NCI-H2171 (cell line): ENCODE measurements at regions not wholly inside any gene's neighbourhood (a gene's known extent, or its start where the extent isn't known, plus 50 kb on each side); places are given as distances from the start of the nearest gene placed in this dataset.
"Not testable (repeated sequence)": the region's sequence is repeated elsewhere in the genome, so short reads cannot be mapped to it uniquely, and the experiment has no call there.

ENCODE experiments used
- DNase-seq: peaks from one replicate; lab custom pipeline; 2025; lab: John Stamatoyannopoulos, UW

DNA sequence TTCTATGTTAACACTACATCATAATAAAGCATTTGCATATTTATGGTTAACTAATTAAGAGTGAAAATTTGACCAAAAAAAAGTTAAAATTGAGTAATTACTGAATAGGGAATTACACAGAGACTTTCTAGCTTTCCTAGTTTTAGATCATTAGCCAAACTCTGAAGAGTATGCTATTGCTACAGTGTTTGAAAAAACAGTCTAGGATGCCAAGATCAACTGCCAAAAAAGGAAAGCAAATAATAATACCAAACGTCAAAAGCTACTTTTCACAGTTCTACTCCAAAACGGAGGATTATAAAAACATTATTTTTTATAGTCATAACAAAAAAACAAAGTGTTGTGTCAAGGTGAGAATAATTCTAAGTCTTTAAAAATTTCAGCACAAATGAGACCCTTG, 359.8 kb upstream of the CTSO start:
- DNase-seq: no peak

DNA sequence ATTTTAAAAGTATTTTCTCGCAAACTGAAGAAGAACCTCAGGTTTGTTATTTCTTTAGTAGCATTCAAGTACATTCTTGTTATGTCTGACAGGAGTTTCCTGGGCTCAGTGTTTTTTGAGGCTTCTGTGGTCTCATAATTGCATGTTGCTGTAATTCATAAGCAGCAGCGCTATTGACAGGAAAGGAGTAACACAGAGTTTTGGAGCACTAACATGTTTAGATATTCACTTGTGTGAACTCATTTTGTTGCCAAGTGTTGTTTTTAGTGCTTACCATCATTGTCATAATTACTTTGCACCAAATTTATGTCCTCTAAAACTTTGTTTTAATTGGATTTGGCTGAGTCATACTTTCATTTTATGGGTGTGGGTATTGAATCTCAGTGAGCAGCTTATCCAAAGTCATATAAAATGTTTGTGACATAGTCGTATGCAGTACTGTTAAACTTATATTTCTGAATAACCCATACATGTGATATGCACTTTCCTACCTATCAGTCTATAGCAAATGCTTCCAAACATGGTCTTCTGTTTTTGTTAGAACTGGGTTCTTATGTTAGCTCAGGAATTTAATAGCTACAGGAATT, 358.7 kb upstream of the CTSO start:
- no peak for DNase-seq

DNA sequence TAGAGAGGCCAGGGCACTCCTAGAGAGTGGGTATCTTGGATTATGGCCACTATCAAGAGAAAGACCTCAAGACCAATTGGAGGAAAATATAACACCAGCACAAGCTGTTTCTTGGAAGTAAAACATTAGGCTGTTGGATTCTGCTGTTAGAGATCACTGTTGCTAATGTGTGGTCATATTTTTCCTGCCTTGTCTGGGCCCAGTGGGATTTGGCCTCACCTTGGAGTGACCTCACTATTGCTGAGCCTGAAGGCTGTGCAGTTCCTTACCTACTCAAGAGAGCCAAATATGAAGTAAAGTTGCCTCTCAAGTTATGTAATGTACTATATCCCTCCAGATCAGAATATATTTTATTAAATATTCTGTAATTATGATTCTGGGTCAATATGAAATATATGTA, 355.4 kb upstream of the CTSO start:
- no peak for DNase-seq

DNA sequence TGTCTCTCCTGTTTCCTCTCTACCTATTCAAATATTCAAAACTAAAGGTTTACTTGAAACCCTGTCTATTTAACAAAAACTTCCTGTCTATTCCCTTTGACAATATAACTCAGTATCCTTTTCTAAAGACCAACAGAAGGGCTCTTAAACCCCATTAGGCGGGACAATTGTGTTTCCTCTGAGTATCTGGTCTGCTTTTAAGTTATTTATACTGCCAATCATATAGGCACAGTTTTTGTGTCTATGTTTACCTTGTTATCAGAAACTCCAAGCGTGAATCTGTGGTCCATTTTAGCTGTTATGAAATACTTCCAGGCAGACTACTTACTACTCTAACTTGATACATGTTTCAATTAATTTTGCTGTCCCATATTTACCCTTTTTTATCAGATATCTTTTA, 350.0 kb upstream of the CTSO start:
- no peak for DNase-seq

DNA sequence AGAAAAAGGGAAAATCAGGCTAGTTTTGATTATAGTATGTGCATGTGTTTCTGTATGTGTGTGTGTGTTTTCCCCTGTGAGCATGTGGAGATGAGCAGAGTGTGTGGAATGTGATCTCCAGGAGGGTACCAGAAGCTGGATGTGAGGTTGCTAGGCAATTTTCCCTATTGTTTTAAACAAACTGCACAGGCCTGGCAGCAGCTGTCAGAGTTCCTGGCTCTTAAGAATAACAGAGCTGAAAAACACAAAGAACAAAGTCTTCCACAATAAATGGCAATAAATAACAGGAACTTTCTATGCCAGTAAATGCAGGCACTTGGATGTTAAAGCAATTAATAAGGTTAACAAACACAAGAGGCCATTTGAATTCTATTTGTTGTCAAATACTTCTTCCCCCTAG, 344.6 kb upstream of the CTSO start:
- peak; percentile 28 for DNase-seq

DNA sequence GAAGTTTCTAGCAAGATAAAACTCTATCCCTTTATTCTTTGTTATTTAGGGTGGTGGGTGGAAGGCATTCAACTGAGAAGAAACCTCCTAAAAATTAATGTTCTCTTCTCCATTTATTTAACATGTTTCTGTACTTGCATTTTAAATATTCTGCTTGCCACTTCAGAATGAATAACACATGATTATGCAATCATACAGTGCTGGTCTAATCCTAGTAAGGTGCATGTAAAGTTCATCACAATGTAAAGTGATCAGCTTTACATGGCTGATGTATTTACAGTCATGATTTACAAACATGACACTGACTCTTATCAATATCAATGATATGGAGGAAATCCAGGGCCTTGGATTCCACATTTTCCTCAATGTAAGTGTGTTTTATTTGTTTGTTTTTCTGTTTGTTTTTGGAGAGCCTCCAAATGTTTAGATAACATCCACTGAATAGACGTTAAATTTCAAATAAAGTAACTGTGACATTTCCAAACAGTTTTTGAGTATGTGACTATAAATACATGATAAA, 342.1 kb upstream of the CTSO start:
- DNase-seq: no peak

DNA sequence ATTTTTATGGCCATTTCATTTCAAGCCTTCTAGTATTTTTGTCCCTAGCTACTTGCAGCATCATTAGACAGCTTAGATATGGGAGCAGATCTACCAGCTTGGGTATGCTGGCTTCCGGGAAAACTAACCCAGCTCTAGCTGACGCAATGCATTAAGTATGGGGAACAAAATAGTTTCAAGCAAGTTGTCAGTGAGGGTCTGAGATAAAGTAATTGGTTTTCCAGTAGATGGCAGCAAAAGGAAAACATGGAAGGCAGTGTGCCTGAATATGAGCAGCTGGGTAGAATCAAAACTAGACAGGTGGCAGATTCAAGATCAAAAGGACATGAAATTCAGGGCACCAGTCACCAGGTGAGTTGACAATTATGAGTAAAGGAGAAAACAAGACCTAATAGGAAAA, 340.9 kb upstream of the CTSO start:
- DNase-seq: peak; percentile 28

DNA sequence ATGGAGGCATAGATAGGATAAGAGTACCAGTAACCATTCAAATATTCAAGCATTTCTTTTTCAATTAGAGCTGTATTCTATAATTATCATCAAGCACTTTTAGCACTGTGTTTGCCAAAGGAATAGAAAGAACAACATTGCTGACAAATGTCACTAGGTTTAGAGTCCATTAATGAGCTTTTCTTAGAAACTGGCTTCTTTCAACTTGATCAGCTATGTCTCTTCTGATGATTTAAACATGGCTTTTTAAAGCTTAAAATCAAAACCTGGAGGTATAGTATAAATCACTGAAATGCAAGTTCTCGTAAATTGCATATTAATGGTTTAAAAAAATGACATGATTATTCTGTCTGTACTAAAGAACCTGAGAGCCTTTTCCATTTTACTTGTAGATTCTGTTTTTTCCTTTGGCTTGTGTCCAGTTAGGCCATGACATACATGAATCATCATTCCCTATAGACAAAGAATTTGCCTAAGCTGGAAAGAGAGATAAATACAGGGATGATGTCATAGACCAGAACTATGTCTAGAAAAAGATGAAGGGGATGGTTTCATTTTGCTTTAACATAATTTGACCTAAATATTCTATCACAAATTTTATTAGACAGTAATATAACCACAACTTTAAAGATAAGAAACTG, 340.1 kb upstream of the CTSO start:
- no peak for DNase-seq

DNA sequence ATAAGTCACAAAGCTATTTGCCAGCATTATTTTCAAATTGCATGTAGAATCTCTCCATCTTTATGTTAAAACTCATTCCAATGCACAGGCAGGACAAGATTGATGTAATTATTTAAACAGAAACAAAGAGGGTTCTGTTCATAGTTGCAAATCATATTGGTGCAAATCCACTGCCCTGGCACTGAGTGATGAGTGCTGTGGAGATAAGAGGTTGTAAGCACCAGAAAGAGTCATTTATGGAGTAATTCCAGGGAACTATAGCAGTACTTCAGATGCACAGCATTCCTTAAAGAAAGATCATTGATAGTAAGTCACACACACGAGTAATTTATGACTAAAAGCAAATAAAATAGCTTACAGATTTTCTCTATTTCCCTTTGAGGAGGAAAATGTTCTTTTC, 337.7 kb upstream of the CTSO start:
- DNase-seq: no peak

DNA sequence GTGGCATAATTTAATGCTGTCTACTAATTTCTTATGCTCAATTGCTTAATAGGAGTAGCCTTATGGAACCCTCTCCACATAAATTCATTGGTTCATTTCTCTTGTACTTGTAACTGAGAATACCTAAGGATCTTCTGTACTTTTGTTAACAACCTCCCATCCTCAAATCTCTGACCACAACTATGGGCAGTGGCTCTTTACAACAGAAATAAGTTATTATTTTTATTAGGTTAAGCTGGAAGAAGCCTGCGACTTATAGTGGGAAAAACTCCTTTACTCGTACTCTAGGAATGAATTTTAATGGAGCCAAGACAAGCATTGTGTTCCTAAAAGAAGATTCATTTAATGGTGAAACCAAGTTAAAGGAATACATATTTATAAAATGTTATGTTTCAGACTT, 337.1 kb upstream of the CTSO start:
- no peak for DNase-seq

DNA sequence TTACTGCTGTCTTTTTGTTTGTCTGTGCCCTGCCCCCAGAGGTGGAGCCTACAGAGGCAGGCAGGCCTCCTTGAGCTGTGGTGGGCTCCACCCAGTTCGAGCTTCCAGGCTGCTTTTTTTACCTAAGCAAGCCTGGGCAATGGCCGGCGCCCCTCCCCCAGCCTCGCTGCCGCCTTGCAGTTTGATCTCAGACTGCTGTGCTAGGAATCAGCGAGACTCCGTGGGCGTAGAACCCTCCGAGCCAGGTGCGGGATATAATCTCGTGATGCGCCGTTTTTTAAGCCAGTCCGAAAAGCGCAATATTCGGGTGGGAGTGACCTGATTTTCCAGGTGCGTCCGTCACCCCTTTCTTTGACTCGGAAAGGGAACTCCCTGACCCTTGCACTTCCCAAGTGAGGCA, 336.4 kb upstream of the CTSO start:
- not testable (repeated sequence) for DNase-seq

DNA sequence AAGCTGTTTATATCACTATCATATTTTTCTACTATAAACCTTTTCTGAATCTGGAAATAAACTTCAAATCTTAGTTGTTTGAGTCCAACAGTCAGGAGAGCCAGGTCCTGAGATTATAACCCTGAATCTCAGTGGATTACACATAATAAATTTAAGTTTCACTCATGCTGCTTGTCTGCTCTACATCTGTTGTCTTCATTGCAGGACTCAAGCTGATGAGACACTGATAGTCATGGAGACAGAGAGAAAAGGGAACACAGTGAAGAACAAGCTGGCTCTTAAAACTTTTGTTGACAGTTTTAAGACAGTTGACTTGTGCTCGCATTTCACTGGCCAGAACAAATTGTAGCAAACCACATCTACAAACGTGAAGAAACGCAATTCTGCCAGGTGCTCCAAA, 327.0 kb upstream of the CTSO start:
- DNase-seq: no peak

DNA sequence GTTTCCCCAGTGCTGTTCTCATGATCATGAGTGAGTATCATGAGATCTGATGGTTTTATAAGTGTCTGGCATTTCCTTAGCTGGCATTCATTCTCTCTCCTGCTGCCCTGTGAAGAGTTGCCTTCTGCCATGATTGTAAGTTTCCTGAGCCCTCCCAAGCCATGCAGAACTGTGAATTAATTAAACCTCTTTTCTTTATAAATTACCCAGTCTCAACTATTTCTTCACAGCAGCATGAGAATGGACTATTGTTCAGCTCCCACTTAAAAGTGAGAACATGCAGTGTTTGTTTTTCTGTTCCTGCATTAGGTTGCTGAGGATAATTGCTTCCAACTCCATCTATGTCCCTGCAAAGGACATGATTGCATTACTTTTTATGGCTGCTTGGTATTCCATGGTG, 311.7 kb upstream of the CTSO start:
- no peak for DNase-seq

DNA sequence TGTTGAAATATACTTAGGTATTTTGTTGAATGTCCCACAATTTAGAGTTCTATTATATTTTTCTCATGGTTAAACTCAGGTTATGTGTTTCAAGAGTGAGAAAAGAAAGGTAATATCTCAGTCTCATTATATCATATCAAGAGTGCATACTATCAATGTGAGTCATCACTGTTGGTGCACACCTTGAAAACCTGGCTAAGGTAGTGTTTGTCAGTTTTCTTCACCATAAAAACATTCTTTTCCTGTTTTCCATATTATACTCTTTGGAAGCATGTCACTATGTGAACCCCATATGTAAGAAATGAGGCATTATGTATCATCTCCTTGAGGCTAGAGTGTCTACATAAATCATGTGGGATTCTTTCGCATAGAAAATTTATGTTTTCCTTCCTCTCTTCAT, 307.6 kb upstream of the CTSO start:
- no peak for DNase-seq

DNA sequence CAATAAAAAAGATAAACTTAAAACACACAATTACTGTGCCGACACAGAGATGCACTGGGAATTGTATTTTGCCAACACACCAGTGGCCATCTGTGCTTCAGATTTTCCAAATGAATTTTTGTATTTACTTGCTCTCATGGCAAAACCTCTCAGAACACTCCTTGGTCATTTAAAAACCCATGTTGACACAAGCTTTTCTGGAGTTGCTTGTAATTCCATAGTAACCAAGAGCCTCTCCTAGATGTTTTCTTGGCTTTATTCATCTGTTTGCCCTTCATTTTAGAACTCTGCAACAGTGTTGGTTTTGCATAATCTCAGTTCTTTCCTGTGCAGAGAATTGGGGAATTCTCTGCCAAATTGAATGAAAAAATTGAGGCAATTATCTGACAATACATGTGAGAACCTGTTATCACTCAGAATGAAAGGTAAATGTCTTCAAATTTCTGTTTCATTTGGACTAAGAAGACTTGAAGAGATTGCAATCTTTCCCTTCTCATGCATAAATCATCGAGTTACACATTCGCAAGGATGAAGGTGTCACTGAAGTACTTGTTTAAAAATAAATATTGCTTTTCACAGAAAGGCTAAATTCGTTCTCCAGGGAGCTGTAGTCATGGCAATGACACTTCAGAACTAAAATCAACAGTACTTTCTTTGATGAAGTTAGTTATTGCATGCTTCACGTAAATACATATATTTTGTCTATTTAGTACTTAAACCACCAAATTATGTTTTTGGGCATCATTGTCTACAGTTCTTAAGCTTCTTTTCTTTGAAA, 301.8 kb upstream of the CTSO start:
- peak; percentile 11 for DNase-seq

DNA sequence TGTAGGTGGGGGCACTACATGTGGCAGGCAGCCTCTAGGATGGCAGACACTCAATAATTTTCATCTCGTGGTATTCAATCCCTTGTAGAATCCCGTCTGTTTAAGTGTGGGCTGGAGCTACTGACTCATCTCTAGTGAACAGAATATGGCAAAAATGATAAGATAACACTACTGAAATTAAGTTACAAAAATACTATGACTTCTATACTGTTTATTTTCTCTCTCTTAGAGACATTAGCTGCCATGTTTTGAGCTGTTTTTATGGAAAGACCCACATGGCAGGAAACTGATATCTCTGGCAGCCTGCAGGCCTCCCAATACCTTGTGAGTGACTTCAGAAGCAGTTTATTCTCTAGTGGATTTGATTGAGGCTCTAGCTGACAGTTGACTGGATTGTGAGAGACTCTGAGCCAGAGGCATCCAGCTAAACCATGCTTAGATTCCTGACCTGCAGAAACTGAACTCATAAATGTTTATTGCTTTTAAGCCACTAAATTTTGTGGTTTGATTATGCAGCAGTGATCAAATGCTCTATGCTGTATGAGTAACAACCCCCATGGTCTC, 298.8 kb upstream of the CTSO start:
- no peak for DNase-seq

DNA sequence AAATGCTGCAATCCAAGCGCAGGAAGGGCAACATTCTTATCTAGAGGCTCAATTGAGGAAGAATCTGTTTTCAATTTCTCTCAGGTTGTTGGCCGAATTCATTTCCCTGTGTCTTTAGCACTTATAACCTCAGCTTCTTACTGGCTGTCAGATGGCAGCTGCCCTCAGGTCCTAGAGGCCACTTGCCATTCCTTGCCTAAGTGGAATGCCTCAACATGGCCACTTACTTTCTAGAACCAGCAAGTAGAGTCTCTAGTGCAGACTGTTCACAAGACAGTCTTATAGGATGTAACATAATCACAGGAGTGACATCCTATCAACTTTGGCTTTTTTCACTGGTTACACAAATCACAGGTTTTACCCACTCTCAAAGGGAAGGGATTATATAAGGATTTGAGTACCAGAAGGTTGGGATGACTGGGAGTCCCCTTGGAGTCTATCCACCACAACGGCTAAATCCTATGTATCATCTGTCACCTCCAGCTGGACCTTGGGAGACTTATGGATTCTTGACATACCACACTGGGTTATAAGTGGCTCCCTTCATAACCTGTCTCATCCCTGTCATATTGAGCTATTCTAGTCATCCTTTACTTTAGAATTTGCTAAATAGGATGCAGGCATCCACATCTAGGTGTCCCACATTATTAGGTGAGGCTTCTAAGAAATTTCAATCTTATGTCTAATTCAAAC, 297.9 kb upstream of the CTSO start:
- DNase-seq: no peak

DNA sequence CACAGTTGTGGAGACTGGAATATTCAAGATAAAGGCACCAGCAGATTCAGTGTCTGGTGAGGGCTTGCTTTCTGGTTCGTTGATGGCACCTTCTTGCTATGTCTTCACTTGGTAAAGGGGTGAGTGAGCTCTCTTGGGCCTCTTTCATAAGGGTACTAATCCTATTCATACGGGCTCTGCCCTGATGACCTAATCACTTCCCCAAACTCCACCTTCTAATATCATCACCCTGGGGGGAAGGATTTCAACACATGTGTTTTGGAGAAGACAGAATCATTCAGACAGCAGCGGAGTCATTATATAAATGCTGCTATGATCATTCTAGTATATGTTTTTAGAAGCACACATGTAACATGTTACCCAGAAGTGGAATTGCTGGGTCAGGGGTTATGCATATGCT, 295.3 kb upstream of the CTSO start:
- DNase-seq: no peak

DNA sequence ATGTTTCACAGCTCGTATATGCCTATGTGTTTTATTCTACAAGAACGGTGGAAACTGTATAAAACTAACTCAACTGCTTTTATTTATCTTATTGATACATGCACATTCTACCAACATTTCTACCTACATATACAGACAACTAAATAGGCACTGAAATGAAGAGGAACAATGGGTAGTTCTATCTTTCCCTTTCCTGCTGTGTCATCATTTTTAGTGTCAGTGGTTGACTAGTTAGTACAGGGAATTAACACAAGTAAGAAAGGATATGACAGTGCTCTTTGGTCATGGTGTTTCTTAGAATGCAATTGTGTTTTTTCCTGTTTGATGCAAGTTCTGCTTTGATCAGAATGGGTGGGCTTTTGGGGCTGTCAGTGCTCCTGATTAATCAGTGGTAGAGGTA, 293.8 kb upstream of the CTSO start:
- no peak for DNase-seq

DNA sequence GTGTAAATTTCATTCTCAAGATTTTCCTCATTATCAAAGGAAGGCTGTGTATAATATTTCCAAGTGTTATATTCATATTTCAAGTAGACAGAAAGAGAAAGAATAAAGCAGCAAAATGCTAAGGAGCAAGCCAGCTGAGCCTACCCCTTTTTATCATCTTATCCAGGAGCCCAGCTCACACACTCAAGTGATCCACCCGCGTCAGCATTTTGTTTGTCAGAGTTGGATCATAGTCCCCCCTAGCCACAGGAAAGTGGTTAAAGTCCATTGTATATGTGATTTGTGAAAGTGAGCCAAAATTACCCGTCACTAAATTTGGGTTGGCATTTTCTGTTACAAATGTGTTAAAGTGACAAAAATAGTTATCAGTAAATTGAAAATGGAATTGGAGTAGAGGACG, 289.3 kb upstream of the CTSO start:
- no peak for DNase-seq

DNA sequence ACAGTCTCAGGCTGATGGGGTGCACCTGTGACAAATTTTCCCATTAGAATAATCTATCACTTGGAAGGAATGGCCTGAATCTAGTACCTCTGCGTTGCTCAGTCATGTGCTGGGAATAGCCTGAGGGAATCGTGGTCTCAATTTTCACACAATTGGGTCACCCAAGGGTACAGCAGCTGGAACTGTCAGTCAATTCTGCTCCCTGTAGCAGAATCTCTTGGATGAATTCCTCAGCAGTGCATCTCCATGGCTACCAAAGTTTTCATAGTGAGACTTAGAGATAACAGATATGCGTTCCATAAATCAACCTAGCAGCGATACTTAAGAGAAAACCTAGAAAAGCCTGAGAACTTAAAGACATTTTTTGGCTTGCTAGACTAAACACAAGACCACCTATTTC, 288.7 kb upstream of the CTSO start:
- no peak for DNase-seq

DNA sequence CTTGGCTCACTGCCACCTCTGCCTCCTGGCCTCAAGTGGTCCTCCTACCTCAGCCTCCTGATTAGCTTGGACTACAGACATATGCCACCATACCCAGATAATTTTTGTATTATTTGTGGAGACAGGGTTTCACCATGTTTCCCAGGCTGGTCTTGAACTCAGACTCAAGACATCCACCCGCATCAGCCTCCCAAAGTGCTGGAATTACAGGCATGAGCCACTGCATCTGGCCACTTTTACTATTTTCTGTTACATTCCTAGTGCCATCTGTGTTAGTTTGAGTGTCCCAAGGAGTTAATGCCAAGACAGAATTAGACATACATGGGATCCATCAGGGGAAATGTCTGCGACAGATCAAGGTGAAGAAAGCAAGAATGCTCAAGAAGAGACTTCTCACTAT, 288.2 kb upstream of the CTSO start:
- DNase-seq: no peak

DNA sequence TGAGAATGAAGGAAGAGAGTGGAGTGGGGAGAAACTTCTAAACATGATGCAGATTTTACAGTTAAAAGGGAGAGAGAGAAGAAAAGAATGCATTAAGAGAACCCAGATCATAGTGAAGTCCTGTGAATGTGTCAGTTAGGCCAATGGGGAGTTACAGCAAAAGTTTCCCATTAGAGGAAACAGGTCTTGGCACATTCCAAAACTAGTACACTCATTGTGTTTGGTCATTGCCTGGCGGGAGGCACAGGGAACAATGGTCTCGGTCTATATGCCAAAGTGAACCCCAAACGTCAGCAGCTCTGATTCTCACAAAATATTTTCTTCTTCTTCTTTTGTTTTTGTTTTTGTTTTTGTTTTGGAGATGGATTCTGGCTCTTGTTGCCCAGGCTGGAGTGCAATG, 284.5 kb upstream of the CTSO start:
- DNase-seq: no peak
